NCI-H82 treated with DMSO at 0.1 percent for 48 hours (cell line): ENCODE measurements at regions not wholly inside any gene's neighbourhood (a gene's known extent, or its start where the extent isn't known, plus 50 kb on each side); places are given as distances from the start of the nearest gene placed in this dataset.

ENCODE experiments used
- DNase-seq: peaks from one replicate; lab custom pipeline; 2025; ENCODE audit not compliant: unreplicated experiment; lab: John Stamatoyannopoulos, UW

DNA sequence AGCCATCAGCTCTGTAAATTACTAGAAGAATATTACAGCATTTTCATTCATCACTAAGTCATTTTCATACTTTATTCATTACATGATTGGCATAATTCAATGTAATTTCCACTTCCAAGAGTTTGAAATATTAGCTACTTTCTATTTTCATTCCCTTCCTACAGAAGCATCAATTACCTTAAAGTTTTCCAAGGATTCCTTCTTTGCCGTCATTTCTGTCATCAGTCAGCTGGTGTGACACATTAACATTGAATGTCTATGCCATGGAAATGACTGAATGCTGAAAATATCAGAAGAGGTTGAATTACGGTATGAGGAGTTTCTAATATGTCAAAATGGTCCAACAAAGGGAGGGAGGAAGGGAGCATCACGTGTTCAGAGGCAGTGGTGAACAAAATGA, 718.2 kb upstream of the GRM7 start:
- DNase-seq = no peak

DNA sequence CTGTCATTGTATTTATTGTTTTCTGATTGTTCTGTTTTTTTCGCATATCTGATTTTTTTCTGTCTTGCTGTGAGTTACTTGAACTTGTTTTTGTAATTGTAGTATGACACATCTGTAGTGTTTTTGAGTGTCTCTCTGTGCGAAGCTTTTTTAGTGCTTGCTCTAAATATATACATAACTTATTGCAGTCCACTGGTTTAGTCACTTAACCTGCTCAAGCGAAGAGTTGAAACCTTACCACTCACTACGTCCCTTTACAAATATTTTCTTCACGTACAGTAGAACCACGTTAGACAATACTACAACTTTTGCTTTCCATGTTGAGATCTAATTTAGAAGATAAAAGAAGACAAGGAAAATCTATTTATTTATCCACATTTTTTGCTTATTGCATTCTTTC, 713.0 kb upstream of the GRM7 start:
- no peak for DNase-seq

DNA sequence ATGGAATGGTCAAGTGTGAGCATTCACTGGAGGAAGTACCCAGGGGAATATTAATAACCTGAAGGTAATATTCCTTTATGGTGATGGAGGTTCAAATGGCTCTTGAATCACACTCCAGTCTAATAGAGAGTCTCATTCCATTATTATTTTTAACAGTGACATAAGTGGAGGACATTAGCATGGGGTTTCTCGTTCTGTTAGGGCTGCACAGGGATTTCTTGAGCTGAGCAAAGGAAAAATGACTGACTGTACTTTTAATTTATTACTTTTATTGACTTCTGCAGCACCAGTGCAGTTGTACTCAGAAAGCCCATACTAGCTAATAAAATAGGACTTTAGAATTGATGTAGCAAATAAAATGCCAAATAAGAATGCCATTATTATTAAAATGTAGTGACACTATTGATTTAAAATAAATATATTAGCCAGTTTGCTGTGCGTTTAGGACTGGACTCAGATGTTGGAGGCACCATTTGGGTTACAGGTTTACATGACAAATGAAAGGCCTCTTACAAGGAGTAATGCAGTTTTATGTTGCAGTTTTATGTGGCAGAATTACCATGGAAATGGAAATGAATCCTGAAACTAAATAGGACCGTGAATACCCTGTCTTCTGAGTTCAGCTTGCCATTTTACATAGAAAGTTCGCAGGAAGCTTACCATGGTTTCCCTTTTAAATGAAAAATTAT, 705.1 kb upstream of the GRM7 start:
- DNase-seq = no peak

DNA sequence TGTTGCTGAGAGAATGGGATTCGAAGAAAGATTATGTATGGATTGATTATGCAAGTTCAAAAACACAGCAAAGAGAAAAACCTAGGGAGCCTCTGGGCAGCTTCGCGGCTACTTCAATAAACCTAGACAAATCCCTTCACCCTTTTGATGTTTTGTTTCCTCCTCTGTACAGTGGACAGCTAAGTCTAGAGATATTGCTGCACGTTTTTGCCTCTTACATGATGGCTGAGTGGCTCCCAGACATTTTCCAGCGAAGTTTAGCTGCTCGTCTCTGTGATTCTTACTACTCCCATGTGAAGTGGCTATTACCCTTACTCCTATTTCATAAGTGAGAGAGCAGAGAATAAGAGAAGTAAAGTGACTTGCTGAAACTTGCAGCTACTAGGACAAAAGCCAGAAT, 695.0 kb upstream of the GRM7 start:
- no peak for DNase-seq

DNA sequence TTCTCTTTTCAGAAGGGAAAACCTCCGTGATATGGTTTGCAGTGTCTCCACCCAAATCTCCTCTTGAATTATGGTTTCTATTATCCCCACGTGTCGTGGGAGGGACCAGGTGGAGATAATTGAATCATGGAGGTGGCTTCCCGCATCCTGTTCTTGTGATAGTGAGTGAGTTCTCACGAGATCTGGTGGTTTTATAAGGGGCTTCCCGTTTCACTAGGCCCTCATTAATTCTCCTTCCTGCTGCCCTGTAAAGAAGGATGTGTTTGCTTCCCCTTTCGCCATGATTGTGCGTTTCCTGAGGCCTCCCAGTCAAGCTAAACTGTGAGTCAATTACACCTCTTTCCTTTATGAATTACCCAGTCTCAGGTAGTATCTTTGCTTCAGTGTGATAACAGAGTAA, 692.7 kb upstream of the GRM7 start:
- no peak for DNase-seq

DNA sequence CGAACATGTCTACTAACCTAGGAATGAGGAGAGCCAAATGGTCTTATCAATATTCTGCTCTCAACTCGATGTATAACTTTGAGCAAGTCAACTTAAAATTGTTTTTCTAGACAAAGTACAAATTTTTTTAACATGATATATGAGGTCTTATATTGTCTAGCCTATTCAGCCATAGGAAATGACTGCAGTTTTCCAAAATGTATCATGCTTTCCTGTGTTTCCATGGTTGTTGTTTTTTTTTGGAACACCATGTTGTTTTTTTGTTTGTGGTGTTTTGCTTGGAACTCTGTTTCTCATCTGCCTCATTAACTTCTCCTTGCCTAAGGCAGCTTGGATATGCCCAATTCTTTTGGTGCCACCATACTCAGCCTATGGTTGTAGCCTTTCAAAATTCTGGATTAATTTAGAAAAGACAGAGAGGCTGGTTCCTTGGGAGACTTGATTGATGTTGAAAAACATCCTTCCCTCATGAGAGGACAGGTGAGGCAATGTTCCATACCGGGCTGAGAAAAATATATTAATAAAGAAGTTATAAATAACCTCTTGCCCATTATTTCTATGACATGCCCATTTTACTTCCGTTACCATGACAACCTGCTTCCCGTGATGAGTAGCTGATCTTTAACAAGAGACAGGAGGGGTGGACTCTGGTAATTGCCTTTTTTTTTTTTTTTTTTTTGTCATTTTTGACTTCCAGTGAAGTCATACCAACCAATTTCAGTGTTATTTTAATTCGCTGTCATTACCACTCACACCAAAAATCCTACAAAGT, 687.9 kb upstream of the GRM7 start:
- no peak for DNase-seq

DNA sequence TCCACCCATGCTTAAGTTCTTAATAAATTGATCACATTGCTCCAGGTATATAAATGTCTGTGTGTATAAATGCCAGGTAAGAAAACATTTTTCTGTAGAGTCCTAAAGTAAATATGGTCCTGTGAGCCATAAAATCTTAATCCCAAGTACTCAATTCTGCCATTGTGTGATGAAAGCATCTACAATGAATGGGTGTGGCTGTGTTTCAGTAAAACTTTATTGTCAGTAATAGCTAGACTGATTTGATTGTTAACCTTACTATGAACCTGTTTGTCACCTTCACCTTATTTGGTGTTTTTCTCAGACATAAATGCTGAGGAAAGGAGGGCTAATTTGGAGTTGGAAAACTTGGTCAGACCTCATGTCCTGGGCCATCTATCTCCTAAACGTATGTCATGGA, 683.5 kb upstream of the GRM7 start:
- DNase-seq = no peak

DNA sequence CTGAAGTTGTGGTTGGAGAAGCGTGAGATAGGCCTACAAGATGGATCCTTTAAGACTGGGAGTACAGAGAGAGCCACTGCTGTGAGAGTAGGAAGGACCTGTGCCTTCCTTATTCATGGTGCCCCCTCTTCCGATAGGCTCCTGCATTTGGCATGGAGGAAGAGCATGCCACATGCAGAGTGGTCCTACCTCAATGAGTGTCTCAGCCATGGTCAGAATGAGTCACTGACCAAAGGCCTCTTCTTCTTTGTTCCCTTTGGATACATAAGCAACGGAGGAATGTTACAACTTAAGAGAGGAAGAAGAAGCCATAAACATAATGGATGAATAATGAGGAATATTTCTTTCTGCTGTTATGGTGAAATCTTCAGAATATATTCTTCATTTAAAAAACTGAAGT, 681.2 kb upstream of the GRM7 start:
- DNase-seq = no peak

DNA sequence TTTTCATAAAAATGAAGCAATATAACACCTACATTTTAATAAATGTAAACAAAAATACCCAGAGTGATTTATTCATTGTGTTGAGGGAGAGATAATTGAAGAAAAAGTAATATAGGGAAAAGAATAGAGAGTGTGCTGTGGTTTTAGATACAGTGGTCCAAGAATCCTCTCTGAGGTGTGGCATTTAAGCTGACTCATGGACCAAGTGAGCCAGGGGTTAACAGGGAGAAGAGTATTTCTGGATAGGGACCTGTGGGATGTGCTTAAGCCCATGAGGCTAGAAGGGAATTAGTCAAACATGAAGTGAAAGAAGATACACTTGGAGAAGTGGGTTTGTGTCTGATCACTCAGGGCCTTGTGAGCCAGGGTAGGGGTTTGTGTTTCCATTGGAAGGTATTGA, 680.7 kb upstream of the GRM7 start:
- DNase-seq = no peak

DNA sequence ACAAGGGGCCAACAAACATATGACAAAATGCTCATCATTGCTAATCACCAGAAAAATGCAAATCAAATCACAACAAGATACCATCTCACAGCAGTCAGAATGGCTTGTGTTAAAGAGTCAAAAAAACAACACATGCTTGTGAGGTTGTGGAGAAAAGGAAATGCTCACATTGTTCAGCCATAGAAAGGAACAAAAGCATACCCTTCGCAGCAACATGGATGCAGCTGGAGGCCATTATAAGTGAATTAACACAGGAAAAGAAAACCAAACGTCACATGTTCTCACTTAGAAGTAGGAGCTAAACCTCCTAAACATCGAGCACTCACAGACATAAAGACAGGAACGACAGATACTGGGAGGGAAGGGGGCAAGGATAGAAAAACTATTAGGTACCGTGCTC, 678.4 kb upstream of the GRM7 start:
- no peak for DNase-seq

DNA sequence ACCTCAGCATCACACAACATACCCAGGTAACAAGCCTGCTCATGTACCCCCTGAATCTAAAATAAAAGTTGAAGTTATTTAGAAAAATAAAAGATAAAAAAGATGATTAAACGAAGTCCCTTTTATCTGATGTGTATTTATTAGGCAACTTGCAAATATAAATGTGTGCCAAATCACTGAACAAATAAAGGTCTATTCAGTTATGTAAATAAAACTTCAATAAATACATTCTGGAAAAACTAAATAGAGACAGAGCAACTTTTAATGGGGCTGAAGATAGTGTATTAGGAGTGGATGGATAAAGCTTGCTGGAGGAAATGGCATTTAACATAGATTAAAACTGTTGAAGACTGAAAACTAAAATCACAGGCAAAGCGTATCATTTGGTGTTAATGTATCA, 678.0 kb upstream of the GRM7 start:
- no peak for DNase-seq

DNA sequence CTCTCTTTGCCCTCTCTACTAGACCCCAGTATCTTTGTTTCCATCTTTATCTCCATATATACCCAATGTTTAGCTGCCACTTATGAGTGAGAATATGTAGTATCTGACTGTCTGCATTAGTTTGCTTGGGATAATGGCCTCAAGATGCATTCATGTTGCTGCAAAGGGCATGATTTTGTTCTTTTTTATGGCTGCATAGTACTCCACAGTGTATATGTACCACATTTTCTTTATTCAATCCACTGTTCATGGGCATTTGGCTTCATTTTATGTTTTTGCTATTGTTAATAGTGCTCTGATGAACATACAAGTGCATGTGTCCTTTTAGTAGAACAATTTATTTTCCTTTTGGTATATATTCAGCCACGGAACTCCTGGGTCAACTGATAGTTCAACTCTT, 671.5 kb upstream of the GRM7 start:
- no peak for DNase-seq

DNA sequence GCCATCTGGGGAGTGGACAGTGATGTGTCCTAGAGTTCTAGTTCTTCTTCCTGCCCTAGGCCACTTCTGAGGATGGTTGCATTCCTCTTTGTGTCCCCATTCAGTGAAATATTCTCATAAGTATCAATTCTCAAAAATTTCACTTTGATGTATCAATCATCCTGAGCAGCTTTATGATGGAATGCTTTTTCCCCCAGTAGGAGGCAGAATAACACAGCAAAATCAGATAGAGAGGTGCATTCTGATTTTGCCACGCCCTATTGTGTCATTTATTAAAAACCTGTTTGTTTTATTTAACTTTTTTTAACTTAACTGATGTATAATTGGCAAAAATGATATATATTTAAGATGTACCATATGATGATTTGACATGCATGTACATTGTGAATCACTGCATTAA, 656.0 kb upstream of the GRM7 start:
- no peak for DNase-seq

DNA sequence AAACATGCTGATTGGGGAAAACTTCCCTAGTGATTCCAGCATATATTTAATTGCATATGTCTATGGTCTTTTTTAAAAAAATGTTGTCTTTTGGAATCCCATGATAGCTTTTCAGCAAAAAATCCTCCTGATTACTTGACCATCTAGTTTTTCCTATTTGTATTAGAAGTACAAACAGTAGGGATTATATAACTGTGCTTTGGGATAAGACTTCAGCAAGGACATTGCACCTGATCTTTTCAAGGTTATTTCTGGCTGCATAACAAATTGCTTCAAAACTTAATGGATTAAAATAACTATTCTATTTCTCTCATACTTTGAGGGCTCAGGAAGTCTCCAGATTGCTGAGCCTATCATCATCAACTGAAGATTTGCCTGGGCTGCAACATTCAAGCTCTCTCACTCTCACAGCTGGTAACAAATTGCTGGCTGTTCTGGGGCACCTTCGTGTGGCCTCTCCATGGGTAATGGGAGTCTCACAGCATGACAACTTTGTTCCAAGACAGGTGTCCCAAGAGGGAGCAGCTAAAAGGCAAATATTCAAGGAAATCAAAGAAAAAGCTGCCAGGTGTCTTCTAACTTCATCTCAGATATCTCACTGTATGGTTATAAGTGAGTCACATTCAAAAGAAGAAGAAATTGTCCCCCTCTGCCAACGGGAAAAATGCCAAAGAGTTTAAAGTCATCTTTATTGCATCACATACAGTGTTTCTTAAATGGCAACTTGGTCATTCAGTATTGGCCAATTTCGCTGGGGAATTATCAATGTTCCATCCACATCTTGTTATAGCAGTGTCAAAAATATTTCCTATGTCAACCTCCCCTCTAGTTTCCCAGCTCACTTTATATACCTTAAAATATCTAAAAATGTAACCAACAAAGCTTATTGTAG, 644.5 kb upstream of the GRM7 start:
- DNase-seq = no peak

DNA sequence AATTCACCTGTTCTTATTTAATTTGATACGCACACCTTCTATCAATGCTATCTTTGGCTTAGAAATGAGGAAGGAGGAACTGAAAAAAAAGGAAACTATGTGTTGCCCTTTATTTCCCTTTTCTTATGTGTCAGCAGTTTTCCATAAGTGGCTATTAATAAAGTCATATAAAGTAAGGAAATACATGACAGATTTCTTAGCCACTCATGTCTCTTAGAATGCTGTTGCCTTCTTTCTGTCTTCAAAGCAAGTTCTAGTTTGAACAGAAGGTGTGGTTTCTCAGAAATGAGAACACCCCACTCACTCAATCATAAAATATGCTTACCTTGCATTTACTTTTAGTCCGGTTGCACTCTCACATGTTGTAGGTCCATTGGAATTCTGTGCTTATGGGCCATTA, 640.5 kb upstream of the GRM7 start:
- no peak for DNase-seq

DNA sequence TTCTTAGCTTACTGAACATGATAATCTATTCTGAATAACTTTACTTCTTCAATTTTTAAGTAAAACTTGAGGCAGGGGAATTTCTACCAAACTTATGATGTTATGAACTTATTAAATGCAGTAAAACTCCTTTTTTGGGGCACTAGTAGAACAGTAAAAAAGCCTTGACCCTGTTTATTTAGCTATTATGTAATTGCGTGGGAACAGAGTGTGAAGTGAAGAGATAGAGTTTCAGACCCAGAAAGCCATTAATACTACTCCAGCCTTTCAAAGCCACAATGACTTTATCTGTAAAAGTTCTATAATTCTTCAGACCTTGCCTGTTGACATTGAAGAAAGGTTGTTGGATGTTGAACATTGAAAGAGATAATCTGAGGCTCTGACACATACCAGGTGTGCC, 638.8 kb upstream of the GRM7 start:
- DNase-seq = no peak

DNA sequence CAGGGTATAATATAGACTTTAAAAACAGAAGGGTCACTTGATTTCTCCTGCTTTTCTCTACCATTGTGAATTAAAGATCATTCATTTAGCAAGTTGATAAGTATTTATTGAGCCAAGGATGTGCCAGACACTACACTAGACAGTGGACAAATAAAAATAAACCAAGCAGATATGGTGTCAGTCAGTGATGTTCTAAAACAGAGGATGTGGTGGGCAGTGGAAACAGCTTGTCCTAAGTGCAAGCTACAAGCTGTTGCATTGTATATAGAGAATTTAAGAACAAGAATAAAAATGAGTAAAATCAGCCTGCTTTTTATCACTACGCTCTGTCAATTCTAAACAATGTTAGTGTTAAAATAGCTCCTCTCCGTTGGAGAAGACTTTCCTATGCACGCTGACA, 637.3 kb upstream of the GRM7 start:
- DNase-seq = no peak

DNA sequence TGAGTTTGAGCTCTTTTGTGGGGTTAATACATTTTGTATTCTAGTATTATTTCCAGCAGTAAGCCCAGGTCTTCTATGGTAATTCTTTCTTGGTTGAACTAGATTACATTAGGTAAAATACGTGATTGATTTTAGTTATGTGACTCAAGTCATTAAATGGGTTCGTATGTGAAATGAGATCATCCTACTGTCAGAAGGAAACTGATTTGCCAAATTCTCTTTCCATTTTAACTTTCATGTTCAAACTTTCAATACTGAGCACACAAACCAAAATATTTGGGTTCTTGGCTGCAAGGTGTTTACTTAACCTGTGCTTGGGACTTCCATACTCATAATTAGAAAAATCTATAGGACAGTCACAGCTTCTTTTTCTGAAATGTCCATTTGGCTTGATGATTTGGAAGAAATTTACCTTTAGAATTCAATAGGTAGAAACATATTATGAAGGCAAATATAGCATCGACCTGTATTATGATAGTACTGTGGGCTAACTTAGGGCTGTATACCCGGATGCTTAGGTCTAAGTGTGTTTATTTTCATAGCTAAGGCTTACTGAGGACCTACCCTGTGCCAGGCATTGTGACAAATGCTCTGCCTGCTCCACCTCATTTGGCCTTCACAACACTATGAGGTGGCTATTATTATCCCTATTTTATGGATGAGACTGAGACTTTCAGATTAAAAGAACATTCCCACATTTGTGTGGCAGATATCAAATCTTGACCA, 631.8 kb upstream of the GRM7 start:
- no peak for DNase-seq

DNA sequence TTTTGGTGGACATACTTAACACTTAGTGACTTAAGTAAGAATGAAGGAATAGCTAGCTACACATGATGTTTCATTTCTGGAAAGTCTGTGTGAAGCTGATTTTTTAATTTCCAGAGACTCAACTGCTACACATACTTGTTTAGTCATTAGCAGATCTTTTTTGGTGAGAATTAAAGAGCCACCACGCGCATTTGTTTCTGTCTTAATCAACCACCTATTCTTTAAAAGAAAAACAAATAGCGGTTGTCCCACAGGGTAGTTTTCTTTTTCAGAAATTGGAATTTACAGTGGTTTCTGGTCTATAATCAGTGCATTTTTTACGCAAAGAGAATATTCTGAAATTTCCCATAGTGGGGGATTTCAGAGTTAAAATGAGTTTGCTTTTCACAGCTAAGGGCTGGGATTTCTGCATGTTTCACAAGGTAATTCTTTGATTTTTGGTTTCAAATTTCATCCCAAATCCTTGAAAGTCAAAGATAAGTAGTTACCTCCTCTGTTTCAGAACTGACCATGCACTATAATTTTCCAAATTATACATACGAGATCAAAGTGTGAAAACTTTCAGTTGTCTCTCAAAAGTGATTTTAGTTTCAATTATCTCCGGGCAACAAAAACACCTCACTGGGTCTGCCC, 631.0 kb upstream of the GRM7 start:
- DNase-seq = no peak

DNA sequence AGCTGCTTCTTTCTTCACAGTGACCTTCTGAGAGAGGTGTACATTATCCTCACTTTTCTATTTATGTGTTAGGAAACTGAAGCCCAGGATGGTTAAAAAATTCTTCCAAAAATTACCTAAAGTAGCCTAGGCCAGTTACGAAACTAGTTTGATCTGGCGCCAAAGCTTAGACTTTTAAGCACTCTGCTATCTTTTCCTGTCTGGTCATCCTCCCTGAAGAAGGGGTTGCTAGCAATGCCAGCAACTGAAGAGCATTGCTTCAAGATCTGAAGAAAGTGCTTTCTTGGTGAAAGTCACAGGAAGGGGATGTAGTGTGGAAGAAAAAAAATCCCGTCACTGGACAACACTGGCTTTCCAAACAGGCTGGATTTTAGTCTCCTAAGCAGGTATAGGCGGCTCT, 618.8 kb upstream of the GRM7 start:
- DNase-seq = no peak

DNA sequence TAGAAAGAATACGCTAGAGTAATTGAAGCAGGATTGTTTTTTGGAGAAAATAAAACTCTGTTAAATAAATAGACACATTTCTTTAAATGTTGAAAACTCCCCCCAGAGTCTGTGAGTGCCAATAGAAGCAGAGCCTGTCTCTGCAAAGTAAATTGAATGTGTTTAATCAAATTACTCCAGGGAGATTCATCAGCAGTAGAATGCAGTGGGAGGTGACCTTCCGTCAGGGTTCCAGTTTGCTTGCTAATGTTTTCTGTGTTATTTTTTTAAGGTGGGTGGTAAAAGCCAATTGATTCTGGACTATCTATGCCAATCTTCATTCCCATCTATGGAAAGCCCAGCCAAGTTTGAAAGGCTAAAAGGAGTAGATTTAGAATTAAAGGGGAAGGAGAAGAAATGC, 612.4 kb upstream of the GRM7 start:
- no peak for DNase-seq
